NCI-H2081 treated with DMSO at 0.1 percent for 48 hours (cell line): ENCODE measurements at regions not wholly inside any gene's neighbourhood (a gene's known extent, or its start where the extent isn't known, plus 50 kb on each side); places are given as distances from the start of the nearest gene placed in this dataset.
A peak's percentile ranks its signal among the peaks of the same experiment; 100 is the strongest.

ENCODE experiments used
- DNase-seq: peaks from one replicate; lab custom pipeline; 2025; lab: John Stamatoyannopoulos, UW

DNA sequence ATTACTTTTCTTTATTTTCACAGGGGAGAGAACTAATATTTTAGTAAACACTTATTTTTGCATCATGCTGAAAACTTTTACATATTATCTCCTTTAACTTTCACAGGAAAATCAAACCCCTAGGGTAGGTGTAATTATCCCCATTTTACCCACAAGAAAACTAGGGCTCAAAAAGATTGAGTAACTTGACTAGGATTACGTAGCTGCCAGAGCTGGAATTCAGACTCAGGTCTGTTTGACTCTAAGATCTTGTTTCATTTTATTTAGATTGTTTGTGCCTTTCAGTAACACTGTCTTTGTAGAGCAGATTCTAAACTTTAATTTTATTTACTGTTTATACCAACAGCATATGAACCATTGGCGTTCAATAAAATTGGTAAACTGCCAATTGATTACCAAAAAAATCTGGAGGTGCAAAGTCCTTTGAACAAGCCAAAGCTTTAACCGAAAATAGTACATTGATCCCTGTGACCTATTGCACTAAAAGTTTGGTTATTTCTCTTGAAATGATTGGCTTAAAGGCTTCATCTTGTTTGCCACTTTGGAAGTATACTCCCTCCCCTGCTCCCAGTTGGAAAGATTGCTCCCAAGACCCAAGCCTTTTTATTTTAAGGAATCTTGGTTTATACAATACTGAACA, 71.0 kb upstream of the WDR26 start:
- no peak for DNase-seq

DNA sequence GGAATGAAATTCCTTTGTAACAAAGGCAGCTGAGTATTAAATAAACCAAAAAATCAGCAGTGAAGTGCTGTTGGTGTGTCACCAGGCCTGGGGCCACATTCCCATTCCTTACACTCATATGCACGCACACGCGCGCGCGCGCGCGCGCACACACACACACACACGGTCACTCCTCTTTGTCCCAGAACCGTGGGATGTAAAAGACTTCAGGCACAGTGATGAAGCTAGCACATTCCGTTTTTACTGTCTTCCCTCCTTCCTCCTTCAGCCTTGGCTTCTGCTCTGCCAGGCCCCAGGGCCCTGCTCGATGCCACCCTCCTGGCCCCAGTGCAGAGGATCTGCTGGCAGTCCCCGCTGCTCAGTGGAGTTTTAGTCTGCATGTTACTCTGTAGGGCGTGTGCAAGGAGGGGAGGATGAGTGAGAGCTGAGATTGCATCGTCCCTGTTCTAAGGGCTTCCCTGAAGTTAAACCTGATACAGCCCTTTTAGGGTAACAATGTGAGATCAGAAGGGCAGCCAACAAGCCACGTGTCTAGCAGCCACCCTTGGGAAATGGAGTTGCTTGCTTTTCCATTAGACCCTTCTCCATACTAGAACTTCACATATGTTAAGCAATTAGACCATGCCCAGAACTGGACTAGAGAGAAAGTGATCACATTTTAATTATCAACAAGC, 71.7 kb upstream of the WDR26 start:
- DNase-seq, result no peak

DNA sequence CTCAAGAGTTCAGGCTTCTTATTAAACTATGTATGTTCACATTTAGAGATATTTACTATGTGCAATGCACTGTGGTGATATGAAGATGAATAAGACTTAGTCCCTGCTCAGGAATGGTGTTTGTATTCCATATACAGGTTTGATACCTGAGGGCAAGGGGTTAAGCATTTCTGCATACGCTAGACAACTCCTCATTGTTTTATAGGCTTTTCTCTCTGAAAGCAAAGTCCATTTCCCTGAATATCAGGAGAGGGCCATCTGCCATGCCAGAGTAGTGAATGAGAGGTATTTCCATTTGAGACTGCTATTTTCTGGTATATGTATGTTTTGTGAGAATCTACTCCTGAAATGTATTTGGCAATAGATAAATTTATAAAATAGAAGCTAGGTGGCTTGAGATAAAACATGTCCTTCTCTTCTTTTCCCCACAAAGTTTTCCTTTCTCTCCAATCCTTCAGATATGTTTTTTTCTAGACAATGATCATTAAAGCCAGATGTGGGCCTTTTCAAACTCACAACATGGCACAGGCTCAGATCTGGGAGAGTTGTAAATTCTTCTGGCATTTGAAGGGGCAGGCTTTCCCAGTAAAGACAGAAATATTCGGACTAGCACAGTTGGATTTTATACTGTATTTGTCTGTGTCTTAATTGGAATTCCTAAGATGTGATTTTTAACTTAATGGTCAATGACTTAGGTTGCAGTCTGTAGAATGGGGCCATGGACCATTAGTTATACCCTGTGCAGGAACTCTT, 73.3 kb upstream of the WDR26 start:
- DNase-seq, result no peak

DNA sequence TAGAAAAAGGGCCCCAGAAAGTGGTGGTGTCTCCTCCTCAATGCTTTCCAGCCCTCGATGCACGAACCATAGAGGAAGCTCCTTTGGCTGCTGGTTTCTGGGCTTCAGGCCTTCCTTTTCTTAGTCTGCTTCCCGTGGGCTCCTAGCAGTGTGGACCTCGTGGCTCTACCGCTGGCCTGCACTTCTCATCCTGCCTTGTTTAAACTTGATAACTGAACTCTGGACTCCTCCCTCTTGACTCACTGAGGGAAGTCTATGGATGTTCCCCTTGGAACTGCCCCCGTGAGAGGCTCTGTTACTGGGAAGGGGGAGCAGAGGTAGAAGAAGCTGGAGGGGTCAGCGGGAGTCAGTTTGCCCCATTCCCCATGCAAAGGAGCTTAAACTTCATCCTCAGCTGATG, 75.3 kb upstream of the WDR26 start:
- no peak for DNase-seq

DNA sequence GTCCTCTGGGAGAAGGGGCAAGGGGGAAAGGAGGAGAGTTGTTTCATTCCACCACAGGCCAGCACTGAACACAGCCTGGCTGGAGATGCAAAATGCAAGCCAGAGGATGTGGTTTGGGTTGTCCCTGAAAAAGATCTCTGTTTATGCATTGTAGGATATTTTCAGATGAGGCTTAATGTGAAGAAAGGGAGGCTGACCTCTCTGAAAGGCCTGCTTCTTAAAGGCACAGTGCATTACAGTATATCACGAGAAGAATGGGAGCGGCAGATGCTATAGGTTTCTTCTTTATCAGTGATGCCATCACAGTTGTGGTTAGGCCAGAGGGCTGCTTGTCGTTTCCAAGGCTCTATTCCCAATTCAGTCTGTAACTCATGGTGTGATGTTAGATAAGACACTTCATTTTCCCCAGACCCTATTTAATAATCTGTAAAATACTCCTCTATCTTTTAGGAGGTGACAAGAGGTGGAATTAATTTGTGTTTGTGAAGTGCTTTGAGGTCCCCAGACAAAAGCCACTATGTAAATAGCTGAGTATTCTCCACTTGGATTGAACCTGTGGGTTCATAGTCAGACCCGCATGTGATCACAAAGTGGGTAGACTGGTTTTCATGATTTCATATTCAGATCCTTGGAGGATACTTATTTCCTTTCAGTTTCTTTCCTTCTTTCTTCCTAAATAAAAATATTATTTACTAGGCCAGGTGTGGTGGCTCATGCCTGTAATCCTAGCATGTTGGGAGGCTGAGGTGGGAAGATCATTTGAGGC, 76.5 kb upstream of the WDR26 start:
- DNase-seq, result no peak

GRCh38 chr1:224512600-224513151, 78.1 kb upstream of the WDR26 start:
- DNase-seq, result no peak

DNA sequence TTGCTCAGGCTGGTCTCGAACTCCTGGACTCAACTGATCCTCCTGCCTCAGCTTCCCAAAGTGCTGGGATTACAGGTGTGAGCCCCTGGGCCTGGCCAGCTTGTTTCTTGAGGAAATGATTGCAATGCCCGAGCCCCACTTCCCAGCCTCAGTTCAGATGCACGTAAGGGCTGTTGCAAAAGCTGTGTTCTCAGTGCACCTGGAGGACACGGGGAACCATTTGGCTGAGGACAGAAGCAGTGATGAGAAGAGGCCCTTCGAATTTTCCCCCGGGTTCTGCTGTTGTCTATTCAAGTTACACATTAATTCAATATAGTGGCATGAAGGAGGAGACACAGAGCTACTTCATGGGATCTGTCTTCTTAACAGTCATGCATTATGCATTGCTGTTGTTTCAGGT, 78.8 kb upstream of the WDR26 start:
- no peak for DNase-seq

- peak; percentile 10 for DNase-seq
These were observed 79.2 kb upstream of the WDR26 start for GRCh38 chr1:224513787-224514209.

- no peak for DNase-seq
These were observed 82.6 kb upstream of the WDR26 start for GRCh38 chr1:224517171-224517570.

DNA sequence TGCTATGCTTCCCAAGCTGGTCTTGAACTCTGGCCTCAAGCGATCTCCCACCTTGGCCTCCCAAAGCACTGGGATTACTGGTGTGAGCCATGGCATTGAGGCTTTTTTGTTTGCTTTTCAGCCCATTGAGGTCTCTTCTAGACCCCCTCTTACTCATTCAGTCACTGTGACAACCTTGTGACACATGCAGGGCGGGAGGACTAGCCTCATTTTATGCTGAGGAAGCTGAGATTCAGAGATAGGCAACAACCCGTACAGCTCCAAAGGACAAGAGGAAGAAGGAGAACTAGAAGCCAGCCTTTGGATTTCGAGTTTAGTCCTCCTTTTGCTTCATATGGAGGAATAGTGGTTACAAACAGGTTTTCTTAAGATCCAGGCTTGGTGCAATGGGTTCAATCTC, 83.9 kb upstream of the WDR26 start:
- DNase-seq, result no peak

DNA sequence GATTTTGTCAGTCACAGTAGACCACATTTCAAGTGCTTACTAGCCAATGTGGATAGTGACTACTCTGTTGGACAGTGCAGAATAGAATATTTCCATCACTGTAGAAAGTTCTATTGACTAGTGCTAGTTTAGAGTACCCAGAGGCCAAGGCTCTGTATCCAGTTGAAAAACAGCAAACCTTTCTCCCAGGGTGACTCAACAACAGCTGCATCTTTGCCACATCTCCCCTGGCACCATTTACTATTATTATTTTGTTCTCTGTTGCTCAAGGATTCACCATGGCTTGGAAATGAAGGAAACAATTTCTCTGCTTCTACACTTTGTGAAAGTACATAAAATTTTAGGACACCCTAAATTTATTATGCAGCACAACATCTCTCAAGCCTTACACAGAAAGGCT, 85.3 kb upstream of the WDR26 start:
- no peak for DNase-seq

DNA sequence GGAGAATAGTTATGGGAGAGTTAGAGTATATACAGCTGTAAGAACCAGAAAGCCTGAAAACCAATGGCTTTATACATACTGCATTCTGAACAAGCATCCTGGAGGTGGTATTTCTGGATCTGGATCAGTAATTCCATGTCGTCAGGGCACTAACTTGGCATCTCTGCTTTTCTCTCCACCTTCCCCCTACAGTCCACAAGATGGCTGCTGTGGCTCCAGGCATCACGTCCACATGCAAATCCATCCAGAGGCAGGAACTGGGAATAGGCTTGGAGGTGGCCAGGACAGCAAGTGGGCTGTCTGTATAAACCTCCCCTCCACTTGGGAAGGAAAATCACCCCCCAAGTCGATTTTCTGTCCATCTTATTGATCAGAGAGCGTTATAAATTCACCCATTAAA, 86.2 kb upstream of the WDR26 start:
- no peak for DNase-seq

DNA sequence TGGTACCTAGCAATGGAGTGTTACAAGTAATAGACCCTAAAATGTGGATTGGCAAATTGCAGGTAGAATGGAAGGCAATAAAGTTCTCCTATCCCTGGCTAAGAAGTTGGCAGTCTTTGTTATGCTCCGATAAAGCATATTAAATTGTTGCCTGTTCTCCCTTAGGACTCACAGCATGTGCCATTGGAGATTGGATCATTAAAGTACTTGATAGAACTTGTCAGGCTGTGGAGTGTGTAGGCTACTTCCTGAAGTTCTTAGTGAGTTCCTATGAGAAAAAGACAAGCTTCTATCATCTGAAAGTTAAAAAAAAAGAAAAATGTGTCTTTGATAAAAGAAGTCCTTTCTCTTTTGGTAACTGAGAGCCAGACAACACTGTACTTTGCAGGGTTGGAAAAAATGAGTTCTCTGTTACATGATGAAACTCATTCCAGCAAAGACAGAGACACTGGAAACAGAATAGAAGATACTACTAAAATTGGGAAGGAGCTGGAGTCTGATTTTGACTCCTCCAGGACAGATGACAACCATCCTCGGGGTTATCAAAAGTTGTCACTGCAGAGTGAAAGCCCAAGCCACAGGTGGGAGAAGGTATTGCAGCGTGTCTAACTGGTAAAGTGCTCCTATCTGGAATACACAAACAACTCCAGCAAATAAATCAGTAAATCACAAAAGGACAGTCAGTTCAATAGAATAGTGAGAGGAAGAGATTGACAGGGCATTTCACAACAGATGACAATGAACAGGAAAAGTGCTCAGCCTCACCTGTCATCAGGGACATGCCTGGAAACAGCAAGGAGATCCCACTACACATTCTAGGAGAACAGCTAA, 87.5 kb upstream of the WDR26 start:
- no peak for DNase-seq

- no peak for DNase-seq
These were observed 89.1 kb upstream of the WDR26 start for GRCh38 chr1:224523676-224524075.

GRCh38 chr1:224524679-224525078, 90.1 kb upstream of the WDR26 start:
- no peak for DNase-seq

DNA sequence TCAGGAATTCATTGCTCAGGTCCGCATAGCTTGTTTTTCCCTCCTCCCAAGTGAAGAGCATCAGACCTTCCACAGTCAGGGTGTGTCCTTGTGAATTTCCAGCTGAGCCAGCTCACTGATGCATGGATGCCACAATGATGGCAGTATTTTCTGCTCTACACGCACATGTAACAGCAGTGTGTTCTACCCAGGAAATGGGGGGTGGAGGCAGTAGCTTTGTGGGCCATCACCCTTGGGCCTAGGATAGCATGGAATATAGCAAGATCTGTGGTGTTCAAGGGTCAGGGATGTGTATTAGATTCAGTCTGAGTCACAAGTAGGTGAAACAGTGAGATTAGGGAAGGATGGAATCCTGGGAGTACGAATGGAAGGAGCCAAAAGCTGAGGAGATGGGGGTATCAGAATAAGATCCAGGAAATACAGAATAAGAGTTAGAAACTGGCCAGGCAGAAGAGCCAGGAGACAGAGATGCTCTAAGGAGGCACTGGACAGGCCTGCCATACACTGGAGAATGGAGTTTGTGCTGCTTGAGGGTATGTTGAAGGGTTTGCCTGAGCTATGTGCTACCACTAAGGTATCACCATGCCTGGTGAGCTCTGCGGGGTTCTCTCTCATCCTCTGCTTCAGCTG, 90.6 kb upstream of the CNIH3 start:
- DNase-seq, result no peak

- no peak for DNase-seq
These were observed 89.3 kb upstream of the CNIH3 start for GRCh38 chr1:224526771-224527170.

GRCh38 chr1:224528900-224529299, 87.2 kb upstream of the CNIH3 start:
- no peak for DNase-seq

GRCh38 chr1:224529844-224530243, 86.3 kb upstream of the CNIH3 start:
- DNase-seq, result no peak

DNA sequence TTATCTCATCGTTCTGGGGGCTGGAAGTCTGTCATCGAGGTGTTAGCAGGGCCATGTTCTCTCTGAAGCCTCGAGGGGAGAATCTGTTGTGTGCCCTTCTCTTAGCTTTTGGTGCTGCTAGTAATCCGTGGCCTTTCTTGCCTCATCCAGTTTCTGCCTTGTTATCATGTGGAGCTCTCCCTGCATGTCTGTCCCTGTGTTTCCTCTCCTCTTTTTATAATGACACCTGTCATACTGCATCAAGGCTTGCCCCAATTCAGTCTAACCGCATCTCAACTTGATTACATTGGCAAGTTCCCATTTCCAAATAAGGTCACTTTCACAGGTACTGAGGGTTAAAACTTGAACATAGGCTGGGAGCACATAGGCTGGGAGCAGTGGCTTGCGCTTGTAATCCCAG, 82.6 kb upstream of the CNIH3 start:
- DNase-seq, result no peak

GRCh38 chr1:224534731-224535130, 81.4 kb upstream of the CNIH3 start:
- DNase-seq, result no peak
